Dermis microvascular lymphatic vessel endothelial cell (primary cell): ENCODE measurements at regions not wholly inside any gene's neighbourhood (a gene's known extent, or its start where the extent isn't known, plus 50 kb on each side); places are given as distances from the start of the nearest gene placed in this dataset.

Experiments used
- DNase-seq, 2 donors: peaks; one replicate each; pipeline versions ENCODE4 v3.0.0 to v3.0.0-alpha.2; 2010; ENCODE audit warnings: low read depth in 2 of 2

DNA sequence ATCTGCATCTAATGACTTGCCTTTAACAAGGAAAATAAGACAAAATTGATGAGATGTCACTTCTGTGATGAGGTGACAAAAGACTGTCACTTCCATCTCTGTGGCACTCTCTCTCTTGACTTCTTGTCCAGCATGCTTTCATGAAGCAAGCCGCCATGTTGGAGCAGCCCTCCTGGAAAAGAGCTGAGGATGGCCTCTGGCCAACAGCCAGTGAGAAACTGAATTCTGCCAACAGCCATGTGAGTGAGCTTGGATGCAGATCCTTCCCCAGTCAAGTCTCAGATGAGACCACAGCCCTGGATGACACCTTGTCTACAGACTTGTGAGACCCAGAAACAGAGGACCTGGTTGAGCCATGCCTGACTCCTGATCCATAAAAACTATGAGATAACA, 412.6 kb upstream of the SHH start:
- no peak for DNase-seq

DNA sequence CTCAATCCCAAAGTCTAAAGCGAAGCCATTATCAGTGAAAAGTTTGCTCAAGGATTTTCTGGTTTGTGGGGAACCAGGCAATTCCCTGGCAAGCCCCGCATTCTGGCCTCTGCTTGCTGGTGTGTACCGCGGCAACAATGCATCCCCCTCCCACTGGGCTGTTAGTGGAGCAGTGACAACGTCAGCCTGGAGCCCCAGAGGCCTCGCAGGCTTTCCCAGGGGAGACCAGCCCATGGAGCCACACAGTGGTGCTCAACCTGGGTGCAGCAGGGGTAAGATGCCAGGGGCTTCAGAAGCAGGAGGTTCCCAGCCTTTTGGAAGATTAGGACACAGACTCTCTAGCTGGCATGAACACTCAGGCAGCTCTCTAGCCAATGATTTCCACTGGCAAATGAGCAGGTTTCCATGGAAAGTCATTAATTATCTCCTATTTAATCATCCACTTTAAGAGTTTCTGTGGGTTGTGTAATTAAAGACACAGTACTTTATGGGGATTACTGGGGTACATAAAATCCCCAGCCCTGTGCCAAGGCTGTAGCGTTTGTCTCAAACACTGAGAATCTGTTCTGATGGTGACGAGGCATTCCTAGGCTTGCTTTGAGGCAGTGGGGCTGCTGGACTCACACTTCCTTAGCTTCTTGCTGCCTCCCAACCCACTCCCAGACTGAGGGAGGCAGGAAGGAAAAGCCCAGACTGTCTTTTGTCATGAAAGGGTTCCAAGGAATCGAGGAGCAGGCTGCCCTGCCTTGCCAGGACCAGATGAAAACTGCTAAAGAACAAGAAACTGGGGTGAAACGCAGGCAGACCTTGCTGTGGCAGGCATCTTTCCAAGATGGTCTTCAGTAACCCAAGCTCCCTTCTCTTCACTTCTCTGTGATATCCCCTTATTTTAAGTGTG, 411.9 kb upstream of the SHH start:
- DNase-seq = no peak

DNA sequence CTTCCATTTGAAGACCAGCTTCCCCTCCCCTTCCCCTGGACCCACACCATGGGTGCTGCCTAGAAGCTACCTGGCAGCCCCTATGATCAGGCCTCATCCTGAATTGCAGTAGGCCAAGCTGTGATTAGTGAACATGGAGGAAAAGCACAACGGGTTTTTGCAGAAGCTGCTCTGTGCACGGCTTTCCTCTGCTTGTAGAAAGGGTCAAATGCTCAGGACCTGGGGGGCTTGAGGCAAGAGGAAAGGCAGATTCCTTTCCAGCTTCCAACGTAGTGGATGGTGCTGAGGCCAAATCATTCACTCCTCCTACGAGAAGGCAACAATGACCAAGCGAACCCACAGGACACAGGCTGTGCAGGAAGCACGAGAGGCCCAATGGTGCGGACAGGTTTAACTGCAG, 410.3 kb upstream of the SHH start:
- DNase-seq = no peak

DNA sequence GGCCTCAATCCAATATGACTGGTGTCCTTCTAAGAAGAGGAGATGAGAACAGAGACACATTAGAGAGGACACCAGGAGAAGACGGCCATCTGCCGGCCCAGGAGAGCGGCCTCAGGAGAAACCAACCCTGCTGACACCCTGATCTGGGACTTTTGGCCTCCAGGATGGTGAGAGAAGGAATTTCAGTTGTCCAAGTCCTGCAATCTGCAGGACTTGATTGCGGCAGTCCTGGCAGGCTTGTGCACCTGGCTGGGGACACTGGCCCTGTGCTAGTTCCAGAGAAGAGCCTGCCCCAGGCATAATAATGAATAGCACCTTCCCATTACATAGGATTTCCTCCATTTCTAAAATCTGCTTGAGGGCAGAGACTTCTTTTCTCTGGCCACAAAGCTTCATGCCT, 409.9 kb upstream of the SHH start:
- no peak for DNase-seq

DNA sequence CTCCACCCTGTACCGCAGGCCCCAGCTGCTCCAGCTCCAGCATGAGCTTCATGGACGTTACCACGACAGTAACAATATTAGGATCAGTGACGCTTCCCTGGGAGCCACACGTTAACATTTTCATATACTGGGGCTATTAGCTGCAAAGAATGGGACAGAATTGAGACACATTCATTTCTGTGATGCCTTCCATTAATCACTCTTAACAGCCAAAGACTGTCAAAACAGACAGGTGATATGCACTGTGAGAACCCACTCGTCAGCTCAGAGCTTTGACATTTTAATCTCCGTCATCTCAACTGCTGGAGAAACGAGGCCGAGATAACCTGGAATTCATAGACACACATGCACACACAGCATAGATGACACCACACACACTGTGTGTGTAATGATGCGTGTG, 408.4 kb upstream of the SHH start:
- no peak for DNase-seq

DNA sequence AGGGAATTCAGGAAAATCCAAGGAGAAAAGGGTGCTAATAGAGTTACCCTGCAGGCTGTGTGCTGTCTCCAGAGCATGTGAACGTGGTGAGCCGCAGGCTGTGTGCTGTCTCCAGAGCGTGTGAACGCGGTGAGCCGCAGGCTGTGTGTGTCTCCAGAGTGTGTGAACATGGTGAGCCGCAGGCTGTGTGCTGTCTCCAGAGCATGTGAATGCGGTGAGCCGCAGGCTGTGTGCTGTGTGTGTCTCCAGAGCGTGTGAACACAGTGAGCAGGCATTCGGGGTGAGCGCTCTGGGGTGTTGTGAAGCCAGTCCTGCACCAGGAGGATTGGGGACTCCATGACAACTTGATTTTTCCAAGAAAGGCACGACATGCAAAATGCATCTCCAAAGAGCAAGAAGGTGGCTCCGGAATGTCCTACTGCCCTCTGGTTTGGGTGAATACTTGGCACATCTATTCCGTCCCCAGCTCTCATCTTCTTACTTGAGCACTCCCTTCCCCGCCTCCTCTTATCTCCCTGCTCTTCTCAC, 407.9 kb upstream of the SHH start:
- DNase-seq = no peak

DNA sequence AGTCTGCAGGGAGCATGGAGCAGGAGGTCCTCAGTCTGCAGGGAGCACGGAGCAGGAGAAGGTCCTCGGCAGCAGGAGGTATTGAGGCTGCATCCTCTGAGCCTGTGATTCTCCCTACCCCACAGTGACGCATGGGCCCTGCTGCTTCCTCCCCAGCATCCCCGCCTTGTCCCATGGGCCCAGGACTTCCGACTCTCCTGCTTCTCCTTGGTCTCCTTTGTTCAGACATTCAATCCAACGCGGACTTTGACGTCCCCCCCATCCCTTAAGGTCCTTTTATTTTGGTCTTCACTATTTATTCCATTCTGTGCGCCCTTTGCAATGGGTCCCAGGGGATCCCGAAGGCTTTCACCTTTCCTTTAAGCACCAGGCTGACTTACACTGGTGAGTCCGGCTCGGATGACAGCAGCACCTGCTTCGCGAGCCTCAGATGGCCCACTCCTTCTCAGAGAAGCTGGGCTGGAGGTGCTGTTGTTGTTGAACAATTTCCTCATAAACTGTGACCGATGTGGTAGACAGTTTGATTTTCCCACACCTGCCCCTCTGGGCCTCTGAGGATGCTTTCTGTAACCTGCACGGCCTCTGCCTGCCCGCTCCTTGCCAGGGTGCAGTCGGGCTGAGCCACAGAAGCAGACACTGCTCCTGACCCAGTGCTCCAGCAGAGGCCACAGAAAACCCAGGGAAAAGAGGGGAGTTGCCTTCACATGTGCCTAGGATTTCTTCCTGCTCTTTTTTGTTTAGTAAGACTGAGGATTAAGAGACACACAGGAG, 407.2 kb upstream of the SHH start:
- no peak for DNase-seq

DNA sequence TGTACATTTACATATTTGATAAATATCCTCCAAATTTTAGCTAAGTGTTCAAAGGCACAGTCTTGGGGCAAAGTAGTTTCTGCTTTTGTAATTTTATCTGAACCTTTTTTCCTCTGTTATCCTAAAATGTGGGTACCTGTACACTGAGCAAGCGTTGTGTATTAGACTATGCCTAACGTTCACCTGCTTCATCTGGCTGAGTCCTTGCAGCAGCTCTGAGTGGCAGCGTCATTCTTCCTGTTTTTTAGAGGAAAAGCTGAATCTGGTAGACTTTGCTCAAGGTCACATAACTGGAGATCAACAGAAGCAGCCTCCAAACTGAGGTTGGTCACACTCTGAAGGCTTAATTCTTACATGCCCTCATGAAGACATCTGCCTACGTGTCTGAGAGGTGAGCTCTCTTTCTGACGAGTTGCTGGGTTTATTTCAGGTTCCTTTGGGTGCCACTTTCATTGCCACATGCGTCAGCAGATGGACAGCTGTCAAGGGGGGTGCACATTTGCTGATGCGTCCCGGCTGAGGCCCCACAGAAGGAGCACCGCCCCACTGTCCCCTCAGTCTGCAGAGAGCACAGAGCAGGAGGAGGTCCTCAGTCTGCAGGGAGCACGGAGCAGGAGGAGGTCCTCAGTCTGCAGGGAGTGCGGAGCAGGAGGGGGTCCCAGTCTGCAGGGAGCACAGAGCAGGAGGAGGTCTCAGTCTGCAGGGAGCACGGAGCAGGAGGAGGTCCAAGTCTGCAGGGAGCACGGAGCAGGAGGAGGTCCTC, 406.5 kb upstream of the SHH start:
- no peak for DNase-seq

DNA sequence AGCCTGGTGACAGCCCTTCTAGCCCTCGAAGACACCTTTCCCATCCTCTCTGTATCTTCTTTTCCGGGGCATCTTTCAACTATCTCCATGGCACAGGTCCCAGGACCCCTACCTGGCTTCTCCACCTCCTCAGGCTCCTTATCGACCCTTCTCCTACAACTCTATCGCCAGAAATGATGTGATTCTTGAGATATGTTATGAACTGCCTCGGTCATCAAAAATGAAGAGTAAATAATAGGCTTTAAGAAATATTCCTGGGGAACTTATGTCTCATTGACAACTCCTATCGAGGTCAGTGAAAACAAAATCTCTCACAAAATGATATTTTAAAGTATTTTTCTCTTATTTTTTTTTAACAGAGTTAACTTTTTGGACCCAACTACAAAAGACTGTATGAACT, 405.5 kb upstream of the SHH start:
- DNase-seq = no peak

DNA sequence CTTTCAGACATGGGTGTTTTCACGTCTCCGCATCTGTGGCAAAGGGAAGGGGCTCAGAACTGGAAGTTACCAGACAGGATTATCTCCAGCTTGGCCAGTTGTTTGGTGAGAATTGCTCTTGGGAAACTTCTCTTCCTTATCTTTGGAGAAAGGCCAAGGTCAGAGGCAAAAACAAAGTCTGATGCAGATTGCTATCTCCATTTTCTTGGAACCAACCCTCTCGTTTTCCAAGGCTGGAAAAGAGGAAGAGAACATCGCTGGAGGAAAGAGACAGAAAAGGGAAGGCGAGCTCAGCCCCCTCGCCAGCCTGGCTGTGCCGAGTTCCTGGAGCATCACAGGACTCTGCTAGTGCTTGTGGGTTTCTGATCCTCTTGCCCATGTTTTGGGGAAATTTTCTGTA, 396.8 kb upstream of the SHH start:
- no peak for DNase-seq

DNA sequence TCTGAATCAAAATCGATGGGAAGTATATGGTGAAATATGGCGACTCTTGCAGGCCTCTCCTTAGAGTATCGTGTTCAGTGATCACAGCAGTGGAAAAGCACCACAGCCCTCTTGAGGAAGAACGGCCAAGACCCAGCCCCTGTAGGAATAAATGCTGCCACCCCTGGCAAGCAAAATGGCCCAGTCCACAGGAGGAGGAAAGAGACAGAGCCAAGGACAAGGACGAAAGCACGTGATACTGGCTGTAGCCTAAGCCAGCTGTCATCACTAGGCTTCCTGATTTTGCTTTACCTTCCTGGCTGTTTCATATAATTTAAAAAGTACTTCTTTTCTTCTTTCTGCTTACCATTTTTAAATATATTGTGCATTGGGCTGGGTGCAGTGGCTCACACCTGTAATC, 395.0 kb upstream of the SHH start:
- no peak for DNase-seq

DNA sequence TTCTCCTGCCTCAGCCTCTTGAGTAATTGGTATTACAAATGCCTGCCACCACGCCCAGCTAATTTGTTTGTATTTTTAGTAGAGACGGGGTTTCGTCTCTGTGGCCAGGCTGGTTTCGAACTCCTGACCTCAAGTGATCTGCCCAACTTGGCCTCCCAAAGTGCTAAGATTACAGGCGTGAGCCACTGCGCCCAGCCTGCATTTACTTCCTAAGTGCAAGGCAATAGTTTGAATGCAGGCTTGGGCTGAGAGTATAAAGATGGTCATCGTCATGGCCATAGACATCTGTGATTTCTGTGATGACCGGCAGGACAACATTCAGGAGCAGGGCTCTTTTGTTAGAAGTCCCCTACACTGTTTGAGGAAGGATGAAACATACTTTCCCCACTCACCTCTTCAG, 393.9 kb upstream of the SHH start:
- no peak for DNase-seq

DNA sequence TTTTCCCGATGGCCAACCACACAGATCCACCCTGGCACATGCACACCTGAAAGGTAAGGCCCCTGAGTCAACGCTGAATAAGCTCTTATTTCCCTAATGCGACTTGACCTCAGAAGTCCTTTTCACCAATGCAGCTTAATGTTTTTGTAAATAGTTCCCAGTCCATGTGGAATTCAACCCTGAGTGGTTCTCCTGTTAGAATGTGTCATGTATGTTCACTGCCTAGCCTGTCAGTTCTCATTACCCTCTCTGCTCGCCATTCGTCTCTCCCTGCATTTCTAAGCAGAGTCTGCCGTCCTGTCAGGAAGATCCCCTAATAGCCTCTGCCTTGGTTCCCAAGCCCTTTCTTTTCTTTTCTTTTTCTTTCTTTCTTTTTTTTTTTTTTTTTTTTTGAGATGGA, 392.6 kb upstream of the SHH start:
- DNase-seq = no peak

DNA sequence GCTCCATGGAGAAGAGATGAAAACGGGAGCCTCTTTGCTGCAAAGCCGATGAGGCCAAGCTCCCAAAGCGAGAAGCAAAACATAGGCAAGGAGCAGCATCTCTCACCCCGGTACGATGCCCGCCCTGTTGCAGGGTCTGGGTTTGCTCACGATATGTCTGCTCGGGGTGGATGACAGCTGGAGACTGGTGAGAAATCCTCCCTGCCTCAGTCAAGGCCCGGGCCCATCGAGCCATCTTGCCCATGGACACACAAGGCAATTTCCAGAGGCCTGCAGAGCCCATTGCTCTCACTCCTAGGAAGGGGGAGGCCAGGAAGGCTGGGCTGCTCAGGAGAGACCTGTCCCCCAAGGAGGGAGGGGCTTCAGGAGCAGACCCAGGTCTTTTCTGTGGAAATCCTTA, 391.7 kb upstream of the SHH start:
- no peak for DNase-seq

DNA sequence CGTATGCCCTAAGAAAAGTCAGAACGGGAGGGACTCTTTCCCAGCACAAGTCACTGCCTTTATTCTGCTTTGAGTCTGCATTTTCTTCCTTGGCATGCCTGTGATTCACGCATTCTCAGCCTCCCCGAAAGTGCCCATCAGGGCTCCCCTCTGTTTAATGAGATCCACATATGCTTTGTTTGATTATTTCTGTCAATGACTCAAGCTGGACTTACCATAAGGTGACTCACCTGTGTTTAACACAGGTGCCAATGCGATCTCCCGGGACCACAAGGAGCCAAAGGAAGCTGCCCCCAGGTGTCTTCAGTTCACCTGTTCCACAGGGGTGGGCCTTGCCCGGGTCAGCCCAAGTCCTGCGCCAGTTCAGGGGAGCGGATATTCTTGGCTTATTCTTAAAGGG, 386.0 kb upstream of the SHH start:
- DNase-seq = no peak

DNA sequence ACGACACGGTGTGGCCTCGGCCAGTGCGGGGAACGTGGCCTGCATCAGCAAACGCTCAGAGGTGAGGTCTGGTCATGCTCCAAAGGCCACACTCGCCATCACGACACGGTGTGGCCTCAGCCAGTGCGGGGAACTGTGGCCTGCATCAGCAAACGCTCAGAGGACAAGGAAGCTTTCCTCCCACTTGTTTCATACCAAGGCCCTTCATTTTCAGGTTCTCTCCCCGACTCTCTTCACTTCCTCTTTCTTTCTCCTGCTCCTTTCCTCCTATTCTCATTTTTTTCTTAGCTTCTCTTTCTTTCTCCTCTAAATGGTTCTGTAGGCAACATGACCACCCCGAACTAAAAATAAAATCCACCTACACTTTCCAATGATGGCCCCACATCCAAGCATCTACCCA, 384.4 kb upstream of the SHH start:
- DNase-seq = no peak

DNA sequence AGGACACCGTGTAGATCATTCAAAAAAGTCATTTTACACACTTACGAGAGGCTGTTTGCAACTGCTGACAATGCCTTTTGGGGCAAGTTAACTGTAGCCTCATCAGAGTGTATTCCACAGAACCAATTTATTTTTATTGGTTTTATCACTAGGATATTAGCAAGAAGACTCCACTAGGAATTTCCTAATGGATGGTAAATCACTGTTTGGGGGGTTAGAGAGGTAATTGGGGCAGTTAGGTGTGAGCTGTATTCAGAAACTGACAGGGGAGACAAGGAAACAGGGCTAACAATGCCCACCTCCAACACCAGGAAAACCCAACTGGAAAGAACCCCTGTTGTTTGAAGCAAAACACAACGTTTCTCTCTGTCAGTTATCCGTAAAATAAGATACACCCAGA, 383.0 kb upstream of the SHH start:
- DNase-seq = no peak

DNA sequence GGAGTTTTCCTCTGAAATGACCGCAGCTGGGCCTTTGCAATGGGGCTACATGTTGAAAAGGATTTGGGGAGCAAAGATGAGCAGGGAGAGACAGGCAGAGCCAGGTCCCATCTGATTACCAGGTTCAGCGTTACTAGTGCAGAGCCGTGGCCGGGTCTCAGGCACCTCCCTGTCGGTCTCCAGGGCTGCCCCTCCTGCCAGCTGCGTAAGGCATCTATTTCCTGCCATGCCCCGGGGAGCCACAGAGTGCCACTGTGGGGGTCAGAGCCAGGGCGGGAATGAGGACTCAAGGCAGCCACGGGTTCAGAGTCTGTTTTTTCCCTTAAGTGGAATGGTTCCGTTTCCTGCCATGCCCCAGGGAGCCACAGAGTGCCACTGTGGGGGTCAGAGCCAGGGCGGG, 382.6 kb upstream of the SHH start:
- no peak for DNase-seq

DNA sequence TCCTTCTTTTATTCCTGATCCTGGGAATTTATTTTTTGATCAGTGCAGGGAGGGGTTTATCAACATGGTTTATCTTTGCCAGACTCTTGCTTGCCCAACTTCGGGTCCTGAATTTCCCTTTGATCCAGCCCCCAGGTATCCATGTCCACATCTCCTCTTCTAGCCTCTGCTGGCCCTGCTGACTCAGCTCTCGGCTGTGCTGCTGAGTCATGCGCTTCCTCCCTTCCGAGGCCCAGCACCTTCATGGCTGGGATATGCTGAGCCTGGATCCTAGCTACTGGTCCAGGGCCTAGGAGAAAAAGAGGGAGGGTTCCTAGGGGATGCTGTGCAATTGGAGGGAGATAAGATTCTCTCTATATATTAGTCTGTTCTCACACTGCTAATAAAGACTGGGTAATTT, 380.7 kb upstream of the SHH start:
- no peak for DNase-seq

DNA sequence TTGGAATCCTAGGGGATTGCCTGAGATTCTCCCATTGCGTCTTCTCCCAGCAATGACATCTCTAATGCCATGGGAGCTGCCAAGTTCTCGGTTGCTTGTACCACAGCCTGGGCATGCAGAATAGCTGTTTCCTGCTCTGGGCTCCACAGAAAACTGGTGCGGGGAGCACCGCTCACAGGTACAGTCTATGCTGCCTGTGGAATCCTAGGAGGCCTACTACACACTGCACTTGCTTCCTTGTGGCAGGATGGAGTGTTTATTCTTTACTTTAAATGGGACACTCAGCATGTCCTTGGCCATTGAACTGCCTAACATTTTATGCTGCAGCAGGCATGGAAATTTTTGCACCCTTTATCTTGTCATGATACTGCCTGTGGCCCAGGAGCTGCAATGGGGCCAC, 378.8 kb upstream of the SHH start:
- DNase-seq = no peak

DNA sequence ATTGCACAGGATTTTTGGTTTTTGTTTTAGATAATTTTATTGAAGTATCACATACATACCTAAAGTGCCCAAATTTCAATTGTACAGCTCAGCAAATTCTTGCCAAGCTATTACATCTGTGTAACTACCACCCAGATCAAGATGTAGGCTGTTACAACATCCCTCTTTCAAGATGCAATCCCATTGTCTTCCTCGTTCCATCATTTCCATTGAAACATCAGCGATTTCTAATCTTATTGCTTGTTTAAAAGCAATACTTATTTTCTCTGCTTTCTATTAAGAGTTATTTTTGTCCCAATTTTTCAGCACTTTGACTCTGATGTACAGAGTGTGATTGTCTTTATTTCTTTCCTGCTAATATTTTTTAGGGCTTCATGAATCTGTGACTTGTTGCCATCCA, 372.8 kb upstream of the SHH start:
- no peak for DNase-seq

DNA sequence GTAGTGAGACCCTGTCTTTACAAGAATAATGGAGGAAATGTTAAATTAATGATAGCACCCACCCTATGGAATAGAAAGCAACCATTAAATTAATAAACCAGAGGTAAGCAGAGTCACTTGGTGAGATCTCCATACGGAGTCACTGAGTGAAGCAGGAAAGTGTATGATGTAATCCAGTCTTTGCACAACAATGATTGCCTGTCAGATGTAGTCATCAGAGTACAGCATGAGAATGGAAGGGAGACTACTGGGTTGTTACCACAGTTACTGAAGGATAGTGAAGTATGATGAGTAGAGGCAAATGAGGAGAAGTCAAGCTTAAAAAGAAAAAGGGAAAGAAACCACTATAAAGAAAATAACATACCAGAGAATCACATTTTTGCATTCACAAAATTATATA, 371.9 kb upstream of the SHH start:
- no peak for DNase-seq
